ENCODE measurements at regions not wholly inside any gene's neighbourhood (a gene's known extent, or its start where the extent isn't known, plus 50 kb on each side); places are given as distances from the start of the nearest gene placed in this dataset.

GRCh38 chr2:37471104-37471503 lies 126.7 kb downstream of the QPCT start:
- no peaks in the 10 kb centered on the region for H3K9me3 Mint-ChIP-seq
- no peak overlapping the region for H3K4me3 Mint-ChIP-seq
- no peak for TF ChIP-seq CTCF (IDR thresholded peaks at IDR 0.05)
- H3K27me3 Mint-ChIP-seq (ENCODE audit: insufficient read depth), result no peaks in the 10 kb centered on the region
- H3K36me3 Mint-ChIP-seq (ENCODE audit: low read depth), result no peaks in the 10 kb centered on the region
- DNase-seq, result no peak
- peaks cover 32% of the 10 kb centered on the region for H3K4me1 Mint-ChIP-seq (ENCODE audit: low read depth)
- H3K27ac Mint-ChIP-seq, result no peak overlapping the region

GRCh38 chr2:37471994-37472393 lies 127.6 kb downstream of the QPCT start:
- peak overlapping the region; percentile 74 for H3K27ac Mint-ChIP-seq
- peak; percentile 81 for DNase-seq

GRCh38 chr2:37472959-37473358 lies 128.5 kb downstream of the QPCT start:
- Mint-ChIP-seq H3K4me1 (ENCODE audit: low read depth) (peaks cover 39% of the 10 kb centered on the region), H3K4me3 (no peak overlapping the region), H3K36me3 (ENCODE audit: low read depth) (no peaks in the 10 kb centered on the region), H3K9me3 (no peaks in the 10 kb centered on the region), H3K27ac (peak overlapping the region; percentile 21; the same call in 1 of the 2 replicates), H3K27me3 (ENCODE audit: insufficient read depth) (no peaks in the 10 kb centered on the region)
- TF ChIP-seq CTCF (IDR thresholded peaks at IDR 0.05), result no peak
- peak; percentile 48 for DNase-seq

More at GRCh38 chr2:37471994-37472393, 127.6 kb downstream of the QPCT start:
- Mint-ChIP-seq H3K4me3 (peak overlapping the region; percentile 42), H3K9me3 (no peaks in the 10 kb centered on the region), H3K36me3 (ENCODE audit: low read depth) (no peaks in the 10 kb centered on the region), H3K27me3 (ENCODE audit: insufficient read depth) (no peaks in the 10 kb centered on the region), H3K4me1 (ENCODE audit: low read depth) (peaks cover 33% of the 10 kb centered on the region)
- no peak for TF ChIP-seq CTCF (IDR thresholded peaks at IDR 0.05)

- Mint-ChIP-seq H3K27me3 (ENCODE audit: insufficient read depth) (no peaks in the 10 kb centered on the region), H3K9me3 (no peaks in the 10 kb centered on the region), H3K4me1 (ENCODE audit: low read depth) (peaks cover 28% of the 10 kb centered on the region), H3K36me3 (ENCODE audit: low read depth) (no peaks in the 10 kb centered on the region), H3K4me3 (no peak overlapping the region), H3K27ac (no peak overlapping the region)
- DNase-seq, result no peak
- TF ChIP-seq CTCF (IDR thresholded peaks at IDR 0.05), result no peak
Observed at GRCh38 chr2:37476411-37476810, 132.0 kb downstream of the QPCT start.

- no peak overlapping the region for H3K4me3 Mint-ChIP-seq
- TF ChIP-seq CTCF (IDR thresholded peaks at IDR 0.05), result no peak
- DNase-seq, result no peak
- no peaks in the 10 kb centered on the region for H3K9me3 Mint-ChIP-seq
- no peaks in the 10 kb centered on the region for H3K36me3 Mint-ChIP-seq (ENCODE audit: low read depth)
- no peak overlapping the region for H3K27ac Mint-ChIP-seq
- H3K4me1 Mint-ChIP-seq (ENCODE audit: low read depth), result peaks cover 13% of the 10 kb centered on the region
- no peaks in the 10 kb centered on the region for H3K27me3 Mint-ChIP-seq (ENCODE audit: insufficient read depth)
Observed at GRCh38 chr2:37477921-37478320, 133.5 kb downstream of the QPCT start.

GRCh38 chr2:37481244-37481643 lies 136.8 kb downstream of the QPCT start:
- H3K27me3 Mint-ChIP-seq (ENCODE audit: insufficient read depth), result peaks cover 5% of the 10 kb centered on the region; the same call in 1 of the 2 replicates
- no peak overlapping the region for H3K27ac Mint-ChIP-seq
- H3K4me1 Mint-ChIP-seq (ENCODE audit: low read depth), result peaks cover 7% of the 10 kb centered on the region; the same call in 1 of the 2 replicates
- no peak for DNase-seq
- no peak for TF ChIP-seq CTCF (IDR thresholded peaks at IDR 0.05)
- no peaks in the 10 kb centered on the region for H3K9me3 Mint-ChIP-seq
- H3K36me3 Mint-ChIP-seq (ENCODE audit: low read depth), result no peaks in the 10 kb centered on the region
- no peak overlapping the region for H3K4me3 Mint-ChIP-seq
